BE2C (cell line): ENCODE measurements at regions not wholly inside any gene's neighbourhood (a gene's known extent, or its start where the extent isn't known, plus 50 kb on each side); places are given as distances from the start of the nearest gene placed in this dataset.

Experiments
- DNase-seq: peaks from one replicate; pipeline ENCODE4 v3.0.0-alpha.2; 2020
- H3K27me3 ChIP-seq: fragments of 250-450 bp; sonication (Bioruptor Pico); 2 replicates; pipeline ENCODE4 v1.5.1; 2020; ENCODE audit warnings: mild to moderate bottlenecking
- H3K36me3 ChIP-seq: fragments of 250-450 bp; sonication (Bioruptor Pico); 2 replicates; pipeline ENCODE4 v1.5.1; 2020; ENCODE audit warnings: mild to moderate bottlenecking
- H3K4me1 ChIP-seq: fragments of 250-450 bp; sonication (Bioruptor Pico); 2 replicates; pipeline ENCODE4 v1.5.1; 2020
- H3K4me3 ChIP-seq: 2 replicates; pipeline ENCODE4 v1.5.1; 2011; ENCODE audit warnings: low read depth, low read length
- H3K9me3 ChIP-seq: fragments of 250-450 bp; sonication (Bioruptor Pico); 2 replicates; pipeline ENCODE4 v1.5.1; 2020
- TF ChIP-seq, protein P1 (sequence below): IDR thresholded peaks from 2 replicates; pipeline ENCODE4 v1.5.1; 2012; ENCODE audit warnings: mild to moderate bottlenecking, low read depth, low read length

DNA sequence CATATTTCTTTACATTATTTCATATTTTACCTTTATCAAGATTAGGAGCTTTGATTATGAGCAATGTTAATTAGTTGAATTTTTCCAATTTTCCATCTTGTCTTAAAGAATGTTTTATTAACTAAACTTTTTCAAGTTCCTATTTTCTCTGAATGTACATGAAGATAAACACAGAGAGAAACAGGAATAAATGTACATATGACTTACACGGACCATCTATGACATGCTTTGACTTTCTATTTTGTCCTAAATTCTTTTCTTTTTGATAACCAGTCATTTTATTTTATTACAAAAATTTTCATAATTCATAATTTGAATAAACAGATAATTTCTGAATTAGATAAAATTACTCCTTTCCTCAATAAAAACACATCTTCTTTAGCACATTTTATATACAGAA, 1038.8 kb upstream of the ARRDC3 start:
- Histone ChIP-seq H3K4me3 (no peak overlapping the region), H3K36me3 (no peaks in the 10 kb centered on the region), H3K9me3 (no peaks in the 10 kb centered on the region; the same call in 1 of the 2 replicates), H3K4me1 (no peaks in the 10 kb centered on the region), H3K27me3 (no peaks in the 10 kb centered on the region)
- no peak for DNase-seq
- TF ChIP-seq, protein P1, sequence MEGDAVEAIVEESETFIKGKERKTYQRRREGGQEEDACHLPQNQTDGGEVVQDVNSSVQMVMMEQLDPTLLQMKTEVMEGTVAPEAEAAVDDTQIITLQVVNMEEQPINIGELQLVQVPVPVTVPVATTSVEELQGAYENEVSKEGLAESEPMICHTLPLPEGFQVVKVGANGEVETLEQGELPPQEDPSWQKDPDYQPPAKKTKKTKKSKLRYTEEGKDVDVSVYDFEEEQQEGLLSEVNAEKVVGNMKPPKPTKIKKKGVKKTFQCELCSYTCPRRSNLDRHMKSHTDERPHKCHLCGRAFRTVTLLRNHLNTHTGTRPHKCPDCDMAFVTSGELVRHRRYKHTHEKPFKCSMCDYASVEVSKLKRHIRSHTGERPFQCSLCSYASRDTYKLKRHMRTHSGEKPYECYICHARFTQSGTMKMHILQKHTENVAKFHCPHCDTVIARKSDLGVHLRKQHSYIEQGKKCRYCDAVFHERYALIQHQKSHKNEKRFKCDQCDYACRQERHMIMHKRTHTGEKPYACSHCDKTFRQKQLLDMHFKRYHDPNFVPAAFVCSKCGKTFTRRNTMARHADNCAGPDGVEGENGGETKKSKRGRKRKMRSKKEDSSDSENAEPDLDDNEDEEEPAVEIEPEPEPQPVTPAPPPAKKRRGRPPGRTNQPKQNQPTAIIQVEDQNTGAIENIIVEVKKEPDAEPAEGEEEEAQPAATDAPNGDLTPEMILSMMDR: no peak

DNA sequence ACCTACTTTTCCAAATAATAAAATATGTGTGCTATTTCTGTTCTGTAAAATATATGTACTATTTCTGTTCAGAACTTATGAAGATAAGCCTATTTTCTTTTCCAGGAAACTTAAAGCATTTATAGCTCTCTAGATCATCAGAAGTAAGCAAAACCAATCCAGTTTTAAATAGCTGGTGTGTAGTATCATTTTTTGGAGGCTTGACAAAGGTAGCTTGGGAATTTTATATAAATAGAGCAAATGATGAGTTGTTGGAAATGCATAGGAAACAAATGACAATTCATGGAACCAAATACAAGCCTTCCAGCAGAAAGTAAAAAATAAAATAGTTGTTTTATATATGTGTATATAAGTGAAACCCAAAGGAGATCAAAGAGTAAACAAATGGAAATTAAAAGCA, 1038.1 kb upstream of the ARRDC3 start:
- Histone ChIP-seq H3K4me1 (no peaks in the 10 kb centered on the region), H3K36me3 (no peaks in the 10 kb centered on the region), H3K4me3 (no peak overlapping the region), H3K9me3 (no peaks in the 10 kb centered on the region; the same call in 1 of the 2 replicates), H3K27me3 (no peaks in the 10 kb centered on the region)
- TF ChIP-seq, protein P1: no peak
- DNase-seq: no peak

DNA sequence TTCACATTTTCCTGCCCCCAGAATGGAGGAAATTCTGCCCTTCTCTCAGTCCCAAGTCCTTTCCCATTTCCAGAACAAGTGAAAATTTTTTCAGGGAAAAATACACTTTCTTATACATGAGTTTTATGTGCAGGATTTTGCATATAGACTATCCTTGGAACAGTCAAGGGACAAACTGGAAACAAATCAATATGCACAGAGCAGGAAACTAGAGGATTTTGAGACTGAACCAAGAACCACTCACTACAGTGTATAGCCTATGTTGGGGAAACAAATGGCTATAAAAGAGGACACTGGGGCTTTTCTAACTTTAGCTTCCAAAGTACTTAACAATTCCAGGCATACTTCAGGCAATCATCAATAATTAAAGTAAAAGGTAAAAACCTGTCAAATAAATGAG, 1036.1 kb upstream of the ARRDC3 start:
- H3K36me3 ChIP-seq: no peaks in the 10 kb centered on the region
- TF ChIP-seq, protein P1: no peak
- no peak for DNase-seq
- no peak overlapping the region for H3K4me3 ChIP-seq
- no peaks in the 10 kb centered on the region for H3K27me3 ChIP-seq
- no peaks in the 10 kb centered on the region for H3K4me1 ChIP-seq
- H3K9me3 ChIP-seq: no peaks in the 10 kb centered on the region; the same call in 1 of the 2 replicates

DNA sequence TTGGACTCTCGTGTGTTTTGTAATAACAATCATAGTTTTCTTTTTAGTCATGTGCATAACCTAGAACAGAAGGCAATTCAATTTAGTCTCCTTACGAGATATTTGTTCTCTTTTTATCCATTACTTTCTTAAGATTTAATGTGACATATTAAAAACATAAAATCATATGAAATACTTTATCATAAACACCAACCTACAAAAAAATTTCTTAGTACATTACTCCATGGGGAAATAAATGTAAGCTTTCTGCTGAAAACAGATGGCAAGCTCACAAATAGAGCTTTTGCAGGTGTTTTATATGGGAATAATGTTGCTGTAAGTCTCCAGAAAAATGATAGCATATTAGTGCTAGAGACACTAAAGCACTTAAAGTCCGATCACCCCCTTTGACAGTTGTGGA, 1035.2 kb upstream of the ARRDC3 start:
- TF ChIP-seq, protein P1: no peak
- Histone ChIP-seq H3K4me1 (no peaks in the 10 kb centered on the region), H3K36me3 (no peaks in the 10 kb centered on the region), H3K4me3 (no peak overlapping the region), H3K9me3 (no peaks in the 10 kb centered on the region; the same call in 1 of the 2 replicates), H3K27me3 (no peaks in the 10 kb centered on the region)
- DNase-seq: no peak

DNA sequence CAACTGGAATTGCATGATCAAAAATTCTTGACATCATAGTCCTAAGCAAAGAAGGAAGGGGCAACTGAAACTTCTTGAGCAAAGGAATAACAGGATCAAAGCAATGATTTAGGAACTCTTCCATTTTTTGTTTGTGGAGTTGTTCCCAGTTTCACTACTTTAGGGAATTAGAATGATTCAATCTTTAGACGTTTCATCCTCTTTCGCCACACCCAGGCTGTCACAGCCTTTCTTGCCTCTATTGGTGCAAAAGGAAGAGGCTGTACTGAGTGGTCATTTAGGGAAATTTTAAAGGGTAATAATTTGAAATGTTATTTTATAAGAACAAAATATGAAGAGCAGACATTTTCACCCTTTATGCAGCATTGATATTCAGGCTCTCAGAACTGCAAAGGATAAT, 1026.0 kb upstream of the ARRDC3 start:
- no peaks in the 10 kb centered on the region for H3K9me3 ChIP-seq
- DNase-seq: no peak
- TF ChIP-seq, protein P1: no peak

DNA sequence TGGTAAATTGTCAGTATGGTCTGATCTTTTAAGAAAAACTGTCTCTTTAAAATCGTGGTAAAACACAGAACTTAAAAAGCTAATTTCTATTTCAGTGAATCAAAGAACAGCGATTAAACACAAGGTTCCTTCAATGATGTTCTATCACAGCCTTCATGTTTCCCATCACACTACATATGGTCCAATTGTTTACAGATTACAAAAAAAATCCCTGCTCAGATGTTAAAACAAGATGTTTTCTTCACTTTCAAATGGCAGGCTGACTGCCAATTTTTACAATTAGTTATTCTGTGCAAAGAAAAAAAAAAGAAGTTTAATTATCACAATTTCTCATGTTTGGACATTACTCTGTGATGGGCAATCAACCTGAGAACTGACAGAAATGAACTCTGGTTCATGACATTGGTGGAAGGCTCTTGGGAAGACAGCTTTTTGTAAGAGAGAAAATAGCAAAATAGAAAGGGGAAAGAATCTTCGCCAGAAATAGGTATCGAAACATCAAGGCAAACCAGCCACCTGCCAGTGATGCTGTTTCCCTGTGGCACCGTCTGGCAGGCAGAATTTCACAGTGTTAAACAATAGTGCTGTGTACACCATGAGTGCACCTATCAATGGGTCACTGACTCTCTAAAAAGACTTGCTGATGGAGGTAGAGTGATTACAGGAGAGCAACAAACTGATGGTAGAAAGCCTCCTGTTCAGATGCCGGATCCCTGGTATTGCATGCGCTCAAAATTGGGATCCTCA, 1020.0 kb upstream of the ARRDC3 start:
- no peaks in the 10 kb centered on the region for H3K27me3 ChIP-seq
- no peak overlapping the region for H3K4me3 ChIP-seq
- no peak for DNase-seq
- H3K9me3 ChIP-seq: no peaks in the 10 kb centered on the region
- H3K36me3 ChIP-seq: no peaks in the 10 kb centered on the region
- H3K4me1 ChIP-seq: no peaks in the 10 kb centered on the region
- TF ChIP-seq, protein P1: no peak

More for the DNA sequence above, 1026.0 kb upstream of the ARRDC3 start:
- Histone ChIP-seq H3K4me1 (no peaks in the 10 kb centered on the region; the same call in 1 of the 2 replicates), H3K27me3 (no peaks in the 10 kb centered on the region), H3K4me3 (no peak overlapping the region), H3K36me3 (no peaks in the 10 kb centered on the region)
